ENCODE measurements at regions not wholly inside any gene's neighbourhood (a gene's known extent, or its start where the extent isn't known, plus 50 kb on each side); places are given as distances from the start of the nearest gene placed in this dataset.

GRCh38 chr1:98813738-98814309, 152.3 kb downstream of the SNX7 start:
- no peak for FAIRE-seq
- in situ Hi-C loops (cut with MboI), result no loop called here
- Histone ChIP-seq H3K36me3 (ENCODE audit: control insufficient read depth in 2 of 2, insufficient read depth in 2 of 2, low read length in 1 of 2) (no peaks in the 10 kb centered on the region), H3K9me3 (replicated peaks; ENCODE audit: control insufficient read depth, insufficient read depth, low read length) (no peaks in the 10 kb centered on the region; the same call in 2 of the 3 replicates), H3K9ac (ENCODE audit: control insufficient read depth, insufficient read depth, low read length) (no peak overlapping the region), H3K4me3 (no peak overlapping the region), H3K4me1 (ENCODE audit: control insufficient read depth, insufficient read depth, low read length) (no peaks in the 10 kb centered on the region), H4K20me1 (ENCODE audit: control insufficient read depth, insufficient read depth) (no peaks in the 10 kb centered on the region), H2AFZ (ENCODE audit: control insufficient read depth, low read depth, low read length) (no peak overlapping the region), H3K27me3 (replicated peaks in 1 of 2; ENCODE audit: control insufficient read depth in 2 of 2, insufficient read depth in 2 of 2, low read length in 1 of 2) (no peaks in the 10 kb centered on the region), H3K79me2 (ENCODE audit: control insufficient read depth, insufficient read depth, low read length) (no peaks in the 10 kb centered on the region), H3K4me2 (ENCODE audit: control insufficient read depth, insufficient read depth) (no peak overlapping the region), H3K27ac (ENCODE audit: control insufficient read depth, insufficient read depth) (no peak overlapping the region)
- ChIA-PET RAD21 (ENCODE audit: unreplicated experiment) (no interaction called here), SMC1A (ENCODE audit: uncharacterized antibody, unreplicated experiment) (no interaction called here), CTCF (no interaction called here), POLR2A (no interaction called here)
- 0% methylated on average over 1 of the region's 1 CpG for WGBS (ENCODE audit: insufficient coverage, insufficient replicate concordance, low lambda C conversion rate, missing lambda C conversion rate)
- DNase-seq (ENCODE audit: low read depth, low spot score), result no peak
- ATAC-seq, result peak; percentile 38; the same call in 2 of the 3 replicates
- BruUV-seq (replicated peaks), result no TSS peak
- TF ChIP-seq ELK1 (IDR thresholded peaks at IDR 0.05; ENCODE audit: low read depth, low read length) (no peak), NBN (IDR thresholded peaks at IDR 0.05) (no peak), MEF2B (IDR thresholded peaks at IDR 0.05; ENCODE audit: partially characterized antibody, poor library complexity, severe bottlenecking) (no peak), DPF2 (IDR thresholded peaks at IDR 0.05) (no peak), SRF (IDR thresholded peaks at IDR 0.05; ENCODE audit: low read depth in 2 of 2, low read length in 2 of 2) (no peak), ZBTB4 (CRISPR knock-in tag; IDR thresholded peaks at IDR 0.05) (no peak), ZNF687 (IDR thresholded peaks at IDR 0.05) (no peak), ESRRA (IDR thresholded peaks at IDR 0.05; ENCODE audit: low read length) (no peak), RELA (IDR thresholded peaks at IDR 0.05; ENCODE audit: borderline replicate concordance, partially characterized antibody) (no peak), POLR2AphosphoS5 (IDR thresholded peaks at IDR 0.05; ENCODE audit: low read length) (no peak)
- intact Hi-C loops (cut with micrococcal nuclease; ENCODE audit: unreplicated experiment), result no loop called here
